HEK293T (cell line): ENCODE measurements at regions not wholly inside any gene's neighbourhood (a gene's known extent, or its start where the extent isn't known, plus 50 kb on each side); places are given as distances from the start of the nearest gene placed in this dataset.

ENCODE experiments used
- CTCF ChIA-PET: fragments of 350-600 bp; formaldehyde crosslinking; extraction: SDS; loops from one replicate; lab custom pipeline; 2021; ENCODE audit warnings: antibody characterized with exemption, inconsistent platforms; lab: Yijun Ruan, JAX
- POLR2A ChIA-PET: fragments of 350-600 bp; formaldehyde crosslinking; extraction: SDS; loops from one replicate; lab custom pipeline; 2020; ENCODE audit warnings: antibody characterized with exemption, inconsistent platforms; lab: Yijun Ruan, JAX
- DNase-seq: peaks from one replicate; pipeline ENCODE4 v3.0.0; 2012; ENCODE audit warnings: mixed read lengths; ENCODE audit errors: extremely low spot score
- ARNT ChIP-seq: fragments of 450-650 bp; IDR thresholded peaks from 2 replicates; pipeline ENCODE4 v1.6.1; 2017; ENCODE audit warnings: mild to moderate bottlenecking
- BHLHE40 ChIP-seq: fragments of 450-650 bp; IDR thresholded peaks from 2 replicates; pipeline ENCODE4 v1.6.1; 2016; ENCODE audit warnings: mild to moderate bottlenecking, moderate library complexity, borderline replicate concordance
- CTBP1 ChIP-seq: fragments of 450-650 bp; IDR thresholded peaks from 2 replicates; pipeline ENCODE4 v1.6.1; 2016; ENCODE audit warnings: borderline replicate concordance
- ELF4 ChIP-seq: fragments of 450-650 bp; IDR thresholded peaks from 2 replicates; pipeline ENCODE4 v1.6.1; 2017; ENCODE audit warnings: antibody characterized with exemption
- FOXA1 ChIP-seq: fragments of 450-650 bp; IDR thresholded peaks from 2 replicates; pipeline ENCODE4 v1.6.1; 2016; ENCODE audit warnings: mild to moderate bottlenecking
- FOXK2 ChIP-seq: fragments of 450-650 bp; IDR thresholded peaks from 2 replicates; pipeline ENCODE4 v1.6.1; 2016; ENCODE audit warnings: mild to moderate bottlenecking
- FOXM1 ChIP-seq: fragments of 450-650 bp; IDR thresholded peaks from 2 replicates; pipeline ENCODE4 v1.6.1; 2017; ENCODE audit warnings: mild to moderate bottlenecking, borderline replicate concordance
- HDGF ChIP-seq: fragments of 450-650 bp; IDR thresholded peaks from 2 replicates; pipeline ENCODE4 v1.6.1; 2017; ENCODE audit warnings: antibody characterized with exemption, borderline replicate concordance
- L3MBTL2 ChIP-seq: fragments of 450-650 bp; conservative IDR thresholded peaks from 2 replicates; pipeline ENCODE4 v1.6.1; 2016; ENCODE audit warnings: mild to moderate bottlenecking
- LEF1 ChIP-seq: fragments of 450-650 bp; IDR thresholded peaks from 2 replicates; pipeline ENCODE4 v1.6.1; 2017; ENCODE audit warnings: mild to moderate bottlenecking, borderline replicate concordance
- NFRKB ChIP-seq: fragments of 450-650 bp; IDR thresholded peaks from 2 replicates; pipeline ENCODE4 v1.6.1; 2016; ENCODE audit warnings: mild to moderate bottlenecking, moderate library complexity
- PKNOX1 ChIP-seq: fragments of 450-650 bp; IDR thresholded peaks from 2 replicates; pipeline ENCODE4 v1.6.1; 2016
- SP1 ChIP-seq: fragments of 450-650 bp; IDR thresholded peaks from 2 replicates; pipeline ENCODE4 v1.6.1; 2017
- SUZ12 ChIP-seq: fragments of 450-650 bp; IDR thresholded peaks from 2 replicates; pipeline ENCODE4 v1.6.1; 2016; ENCODE audit warnings: mild to moderate bottlenecking
- TARDBP ChIP-seq: fragments of 450-650 bp; IDR thresholded peaks from 2 replicates; pipeline ENCODE4 v1.6.1; 2016
- ZNF384 ChIP-seq: fragments of 450-650 bp; IDR thresholded peaks from 2 replicates; pipeline ENCODE4 v1.6.1; 2016

- ChIA-PET POLR2A (no interaction called here), CTCF (no interaction called here)
- TF ChIP-seq NFRKB (no peak), SP1 (no peak), ARNT (no peak), LEF1 (no peak), TARDBP (no peak), BHLHE40 (no peak), FOXK2 (no peak), FOXM1 (no peak), CTBP1 (no peak), L3MBTL2 (no peak), ZNF384 (no peak), FOXA1 (no peak), HDGF (no peak), ELF4 (no peak), SUZ12 (no peak), PKNOX1 (no peak)
- DNase-seq, result no peak
Observed at GRCh38 chr12:58361056-58361455, 419.7 kb downstream of the ATP23 start.

GRCh38 chr12:58363971-58364370 lies 422.6 kb downstream of the ATP23 start:
- TF ChIP-seq ELF4, result no peak
- TF ChIP-seq CTBP1, result no peak
- no peak for TF ChIP-seq ARNT
- TF ChIP-seq PKNOX1, result no peak
- no peak for TF ChIP-seq L3MBTL2
- TF ChIP-seq FOXM1, result no peak
- no peak for TF ChIP-seq NFRKB
- no peak for TF ChIP-seq ZNF384
- TF ChIP-seq TARDBP, result no peak
- TF ChIP-seq HDGF, result no peak
- TF ChIP-seq BHLHE40, result no peak
- no peak for TF ChIP-seq FOXA1
- no peak for TF ChIP-seq SUZ12
- no peak for TF ChIP-seq SP1
- POLR2A ChIA-PET, result no interaction called here
- no peak for DNase-seq
- CTCF ChIA-PET, result no interaction called here

DNA sequence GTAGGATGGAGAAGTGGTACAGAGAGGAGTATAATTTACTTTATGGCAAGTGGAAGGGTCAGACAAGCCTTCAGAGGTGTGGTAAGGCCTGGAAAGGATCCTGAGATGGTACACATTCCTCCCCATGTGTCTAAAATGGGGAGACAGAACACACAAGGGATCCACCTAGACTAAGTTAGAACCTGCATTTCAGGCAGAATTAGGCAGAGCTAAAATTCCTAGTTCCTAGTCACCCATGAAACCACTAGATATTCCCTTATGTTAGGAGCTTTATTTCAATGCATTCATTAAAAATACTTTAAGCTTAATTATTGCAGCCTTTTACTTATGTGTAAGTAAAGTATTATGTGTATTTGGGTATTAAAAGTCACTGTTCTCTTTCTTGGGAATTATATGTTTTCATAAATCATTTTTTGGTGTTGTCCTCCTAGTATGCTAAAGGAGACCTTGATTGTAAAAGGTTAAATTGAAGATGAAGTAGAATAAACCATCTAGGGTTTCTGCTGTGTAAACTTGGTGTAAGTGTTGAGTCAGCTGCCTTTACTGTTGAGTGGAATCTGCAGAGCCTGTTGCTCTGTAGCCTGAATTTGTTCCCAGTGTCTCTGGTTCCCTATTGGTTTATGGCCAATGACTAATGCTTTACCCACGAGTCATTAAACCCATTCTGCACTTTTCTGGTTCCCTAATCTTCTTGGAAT lies 423.2 kb downstream of the ATP23 start:
- no peak for DNase-seq
- TF ChIP-seq NFRKB (no peak), SUZ12 (no peak), ZNF384 (no peak), TARDBP (no peak), HDGF (no peak), CTBP1 (no peak), ARNT (no peak), BHLHE40 (no peak), SP1 (no peak)
- POLR2A ChIA-PET, result no interaction called here
- CTCF ChIA-PET, result no interaction called here

DNA sequence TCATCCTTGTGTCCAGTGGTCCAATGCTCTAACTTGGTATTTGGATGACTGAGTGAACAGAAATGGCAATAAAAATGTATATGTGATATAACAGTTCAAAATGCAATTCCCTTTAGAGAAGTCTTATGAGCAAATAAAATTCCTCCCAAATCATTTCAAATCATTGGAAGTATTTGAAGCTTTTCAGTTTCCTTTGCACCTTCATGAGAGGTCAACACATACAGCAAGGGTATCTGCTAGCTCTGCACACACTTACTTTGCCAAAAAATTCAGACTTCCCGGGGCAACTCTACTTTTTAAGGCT lies 423.7 kb downstream of the ATP23 start:
- CTCF ChIA-PET, result interaction anchor here (0.6 kb wide), 1 partner anchor 539 kb away, joined by 3 read pairs; no protein-coding TSS in a partner anchor
- no peak for TF ChIP-seq HDGF
- no peak for DNase-seq
- POLR2A ChIA-PET, result no interaction called here

DNA sequence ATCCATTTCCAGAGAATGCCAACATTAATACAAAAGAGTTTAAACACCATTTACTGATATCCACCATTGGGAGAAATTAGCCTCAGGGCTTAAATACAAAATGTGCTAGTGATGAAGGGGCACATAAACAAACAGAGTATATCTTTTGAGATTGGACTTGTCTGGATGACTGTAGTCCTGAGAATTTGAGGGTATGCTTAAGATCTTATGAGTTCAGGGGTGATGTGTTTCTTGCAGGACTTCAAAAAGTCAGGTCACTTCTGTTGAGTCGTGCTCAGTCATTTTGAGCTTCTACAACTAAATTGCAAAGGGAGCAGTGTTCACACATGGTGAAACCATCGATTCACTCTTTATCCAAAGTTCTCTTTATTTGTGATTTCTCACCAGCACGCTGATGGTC lies 425.7 kb downstream of the ATP23 start:
- TF ChIP-seq SUZ12 (no peak), ELF4 (no peak), LEF1 (no peak), FOXK2 (no peak), ARNT (no peak), ZNF384 (no peak), FOXM1 (no peak), PKNOX1 (no peak), CTBP1 (no peak)
- CTCF ChIA-PET, result no interaction called here
- no peak for DNase-seq
- POLR2A ChIA-PET, result no interaction called here

DNA sequence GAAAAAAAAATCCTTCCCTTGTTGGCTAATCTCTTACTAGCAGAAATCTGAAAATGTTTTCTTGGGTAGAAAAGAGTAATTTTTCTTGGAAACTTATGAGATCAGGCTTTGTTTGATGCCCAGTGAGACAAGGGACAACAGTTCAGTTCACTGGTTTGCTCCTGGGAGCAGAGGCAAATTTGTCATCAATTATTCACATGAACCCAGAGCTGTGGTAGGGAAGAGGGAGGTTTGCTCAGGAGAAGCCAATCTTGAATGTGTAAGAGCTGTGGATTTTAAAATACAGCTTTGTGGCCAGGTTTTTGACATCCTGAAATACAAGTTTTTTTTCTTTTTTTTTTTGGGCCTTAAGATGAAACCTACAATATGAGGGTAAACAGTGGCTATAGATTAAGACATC lies 426.6 kb downstream of the ATP23 start:
- CTCF ChIA-PET, result interaction anchor here (0.6 kb wide), 1 partner anchor 249 kb away, joined by 3 read pairs; no protein-coding TSS in a partner anchor

GRCh38 chr12:58369576-58369975 lies 428.2 kb downstream of the ATP23 start:
- TF ChIP-seq ARNT (no peak), SP1 (no peak), ZNF384 (no peak), FOXM1 (no peak), HDGF (no peak), FOXK2 (no peak), SUZ12 (no peak), L3MBTL2 (no peak), ELF4 (no peak), CTBP1 (no peak), BHLHE40 (no peak)
- POLR2A ChIA-PET, result no interaction called here
- DNase-seq, result no peak
- CTCF ChIA-PET, result no interaction called here

More for the DNA sequence above, 426.6 kb downstream of the ATP23 start:
- no peak for TF ChIP-seq TARDBP
- TF ChIP-seq BHLHE40, result no peak
- TF ChIP-seq ELF4, result no peak
- no peak for TF ChIP-seq ARNT
- TF ChIP-seq SUZ12, result no peak
- TF ChIP-seq SP1, result no peak
- no peak for TF ChIP-seq CTBP1
- DNase-seq, result no peak
- POLR2A ChIA-PET, result no interaction called here
